ENCODE measurements at regions not wholly inside any gene's neighbourhood (a gene's known extent, or its start where the extent isn't known, plus 50 kb on each side); places are given as distances from the start of the nearest gene placed in this dataset.

DNA sequence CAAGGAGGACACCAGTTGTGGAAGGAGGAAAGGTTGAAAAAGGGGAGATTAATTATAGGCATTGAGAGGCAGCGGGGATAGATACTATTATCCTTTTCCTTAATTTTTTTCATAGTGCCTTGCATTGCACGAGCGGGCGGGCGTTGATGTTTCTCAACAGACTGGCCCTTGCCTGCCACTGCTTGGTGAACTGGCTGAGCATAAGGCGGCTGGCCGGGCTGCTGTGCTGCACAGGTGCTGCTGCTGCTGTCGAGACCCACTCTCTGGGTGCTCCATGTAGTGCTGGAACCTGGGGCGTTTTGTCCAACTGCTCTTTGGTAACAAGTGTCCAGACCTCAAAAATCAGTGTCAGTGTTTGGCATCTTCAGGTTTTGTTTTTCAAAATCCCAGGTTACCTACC lies 83.3 kb upstream of the PAQR3 start:
- Histone ChIP-seq H4K20me1 (ENCODE audit: insufficient read depth, low read depth, low read length) (no peaks in the 10 kb centered on the region), H3K27ac (ENCODE audit: low read length) (no peak overlapping the region), H3K4me2 (ENCODE audit: low read depth, low read length, poor library complexity, severe bottlenecking) (no peak overlapping the region), H2AFZ (ENCODE audit: low read length) (no peak overlapping the region), H3K36me3 (ENCODE audit: insufficient read depth, low read length) (no peaks in the 10 kb centered on the region), H3K79me2 (ENCODE audit: low read length) (no peaks in the 10 kb centered on the region), H3K4me3 (ENCODE audit: low read length) (no peak overlapping the region), H3K9me2 (replicated peaks; ENCODE audit: insufficient read depth, low read length) (no peaks in the 10 kb centered on the region), H3K27me3 (ENCODE audit: low read length) (no peaks in the 10 kb centered on the region), H3K9me3 (ENCODE audit: low read length) (no peaks in the 10 kb centered on the region), H3K4me1 (ENCODE audit: low read length) (no peaks in the 10 kb centered on the region), H3K9ac (ENCODE audit: low read length) (no peak overlapping the region)
- no peak for DNase-seq

DNA sequence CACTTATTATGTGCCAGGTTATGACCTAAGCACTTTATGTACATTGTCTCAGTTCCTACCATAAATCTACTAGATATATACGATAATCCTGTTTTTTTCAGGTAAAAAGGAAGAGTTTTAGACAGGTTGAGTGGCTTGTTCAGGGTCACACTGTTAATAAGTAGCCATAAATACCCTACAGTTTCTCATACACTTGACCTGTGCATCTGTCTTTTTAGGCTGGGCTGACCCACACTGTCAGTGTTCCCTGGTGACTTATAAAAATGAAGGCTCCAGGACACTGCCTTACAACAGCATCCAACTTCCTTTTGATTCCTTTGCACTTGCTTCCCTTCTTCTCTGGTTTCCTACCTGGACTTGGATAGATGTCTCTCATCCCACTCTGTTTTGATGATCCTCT lies 78.2 kb upstream of the PAQR3 start:
- Histone ChIP-seq H3K27me3 (ENCODE audit: low read length) (no peaks in the 10 kb centered on the region), H3K9me2 (replicated peaks; ENCODE audit: insufficient read depth, low read length) (no peaks in the 10 kb centered on the region), H3K79me2 (ENCODE audit: low read length) (no peaks in the 10 kb centered on the region), H4K20me1 (ENCODE audit: insufficient read depth, low read depth, low read length) (no peaks in the 10 kb centered on the region), H3K27ac (ENCODE audit: low read length) (no peak overlapping the region), H2AFZ (ENCODE audit: low read length) (no peak overlapping the region), H3K36me3 (ENCODE audit: insufficient read depth, low read length) (no peaks in the 10 kb centered on the region), H3K9me3 (ENCODE audit: low read length) (no peaks in the 10 kb centered on the region), H3K4me2 (ENCODE audit: low read depth, low read length, poor library complexity, severe bottlenecking) (no peak overlapping the region), H3K9ac (ENCODE audit: low read length) (no peak overlapping the region), H3K4me1 (ENCODE audit: low read length) (no peaks in the 10 kb centered on the region), H3K4me3 (ENCODE audit: low read length) (no peak overlapping the region)
- no peak for DNase-seq

DNA sequence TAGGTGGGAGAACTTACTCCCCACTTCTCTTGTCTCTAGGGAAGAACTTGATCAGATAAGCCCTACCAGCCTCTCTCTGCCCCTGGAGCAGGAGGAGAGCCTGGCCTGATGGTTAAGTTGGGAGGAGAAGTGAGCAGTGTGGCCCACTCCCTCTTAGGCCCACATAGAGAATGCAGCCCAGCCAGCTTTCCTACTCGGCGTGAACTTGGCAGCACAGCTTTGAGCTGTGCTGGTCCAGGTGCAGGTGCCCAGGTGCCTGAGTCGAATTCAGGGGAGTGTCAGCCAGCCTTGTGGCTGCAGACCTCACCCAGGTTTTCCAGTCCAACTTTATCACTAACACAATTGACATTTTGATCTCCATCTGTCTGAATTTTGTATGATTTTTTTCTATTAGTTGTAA lies 77.6 kb upstream of the PAQR3 start:
- no peaks in the 10 kb centered on the region for H4K20me1 ChIP-seq (ENCODE audit: insufficient read depth, low read depth, low read length)
- H3K79me2 ChIP-seq (ENCODE audit: low read length) = no peaks in the 10 kb centered on the region
- no peak for DNase-seq
- no peaks in the 10 kb centered on the region for H3K9me2 ChIP-seq (replicated peaks; ENCODE audit: insufficient read depth, low read length)
- H2AFZ ChIP-seq (ENCODE audit: low read length) = no peak overlapping the region
- H3K9ac ChIP-seq (ENCODE audit: low read length) = no peak overlapping the region
- no peak overlapping the region for H3K4me3 ChIP-seq (ENCODE audit: low read length)
- no peaks in the 10 kb centered on the region for H3K4me1 ChIP-seq (ENCODE audit: low read length)
- H3K36me3 ChIP-seq (ENCODE audit: insufficient read depth, low read length) = no peaks in the 10 kb centered on the region
- no peak overlapping the region for H3K27ac ChIP-seq (ENCODE audit: low read length)
- H3K27me3 ChIP-seq (ENCODE audit: low read length) = no peaks in the 10 kb centered on the region
- H3K4me2 ChIP-seq (ENCODE audit: low read depth, low read length, poor library complexity, severe bottlenecking) = no peak overlapping the region
- H3K9me3 ChIP-seq (ENCODE audit: low read length) = no peaks in the 10 kb centered on the region

DNA sequence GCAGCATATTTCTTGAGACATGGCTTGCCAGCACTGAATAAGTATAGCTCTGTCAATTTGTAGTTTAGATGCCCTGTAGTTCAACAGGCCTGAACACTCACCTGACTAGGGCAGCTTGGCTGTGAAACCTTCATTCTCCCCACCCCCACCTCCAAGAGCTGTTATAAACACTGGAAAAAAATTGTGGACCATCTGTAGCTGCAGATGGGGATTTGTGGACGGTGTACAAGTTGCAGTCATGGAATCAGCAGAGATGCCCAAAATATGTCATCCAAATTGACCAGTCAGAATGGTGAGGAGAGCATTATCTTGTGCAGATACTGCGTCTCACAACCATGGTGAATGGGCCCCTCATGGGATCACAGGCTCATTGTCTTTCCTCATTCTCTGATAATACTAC lies 76.2 kb upstream of the PAQR3 start:
- no peaks in the 10 kb centered on the region for H3K4me1 ChIP-seq (ENCODE audit: low read length)
- H3K27ac ChIP-seq (ENCODE audit: low read length) = no peak overlapping the region
- no peak overlapping the region for H3K9ac ChIP-seq (ENCODE audit: low read length)
- no peaks in the 10 kb centered on the region for H3K36me3 ChIP-seq (ENCODE audit: insufficient read depth, low read length)
- no peaks in the 10 kb centered on the region for H3K79me2 ChIP-seq (ENCODE audit: low read length)
- H3K4me3 ChIP-seq (ENCODE audit: low read length) = no peak overlapping the region
- H3K9me3 ChIP-seq (ENCODE audit: low read length) = no peaks in the 10 kb centered on the region
- no peak overlapping the region for H3K4me2 ChIP-seq (ENCODE audit: low read depth, low read length, poor library complexity, severe bottlenecking)
- no peaks in the 10 kb centered on the region for H3K9me2 ChIP-seq (replicated peaks; ENCODE audit: insufficient read depth, low read length)
- H2AFZ ChIP-seq (ENCODE audit: low read length) = no peak overlapping the region
- DNase-seq = no peak
- H3K27me3 ChIP-seq (ENCODE audit: low read length) = no peaks in the 10 kb centered on the region
- no peaks in the 10 kb centered on the region for H4K20me1 ChIP-seq (ENCODE audit: insufficient read depth, low read depth, low read length)

DNA sequence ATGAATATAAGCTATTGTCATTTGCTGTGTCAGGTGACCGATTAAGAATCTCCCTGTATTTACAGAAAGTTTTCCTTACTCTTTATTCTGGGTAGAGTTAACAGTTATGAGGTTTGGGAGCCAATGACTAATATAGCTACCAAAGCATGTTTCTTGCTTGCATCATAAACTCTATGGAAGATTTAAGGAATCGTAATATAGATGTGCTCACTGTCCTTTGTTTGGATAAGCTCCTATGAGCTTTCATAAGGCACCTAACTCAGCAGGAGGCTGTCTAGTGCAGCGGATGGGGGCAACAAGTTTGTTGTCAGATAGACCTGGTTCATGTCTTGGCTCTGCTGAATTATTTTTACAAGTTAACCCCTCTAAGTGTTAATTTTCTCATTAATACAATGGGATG lies 75.0 kb upstream of the PAQR3 start:
- no peaks in the 10 kb centered on the region for H3K9me2 ChIP-seq (replicated peaks; ENCODE audit: insufficient read depth, low read length)
- H3K79me2 ChIP-seq (ENCODE audit: low read length) = no peaks in the 10 kb centered on the region
- no peak overlapping the region for H3K4me3 ChIP-seq (ENCODE audit: low read length)
- H3K27ac ChIP-seq (ENCODE audit: low read length) = no peak overlapping the region
- H3K9ac ChIP-seq (ENCODE audit: low read length) = no peak overlapping the region
- H3K27me3 ChIP-seq (ENCODE audit: low read length) = no peaks in the 10 kb centered on the region
- H3K4me1 ChIP-seq (ENCODE audit: low read length) = no peaks in the 10 kb centered on the region
- DNase-seq = no peak
- H3K4me2 ChIP-seq (ENCODE audit: low read depth, low read length, poor library complexity, severe bottlenecking) = no peak overlapping the region
- H3K36me3 ChIP-seq (ENCODE audit: insufficient read depth, low read length) = no peaks in the 10 kb centered on the region
- no peaks in the 10 kb centered on the region for H3K9me3 ChIP-seq (ENCODE audit: low read length)
- H4K20me1 ChIP-seq (ENCODE audit: insufficient read depth, low read depth, low read length) = no peaks in the 10 kb centered on the region
- H2AFZ ChIP-seq (ENCODE audit: low read length) = no peak overlapping the region

DNA sequence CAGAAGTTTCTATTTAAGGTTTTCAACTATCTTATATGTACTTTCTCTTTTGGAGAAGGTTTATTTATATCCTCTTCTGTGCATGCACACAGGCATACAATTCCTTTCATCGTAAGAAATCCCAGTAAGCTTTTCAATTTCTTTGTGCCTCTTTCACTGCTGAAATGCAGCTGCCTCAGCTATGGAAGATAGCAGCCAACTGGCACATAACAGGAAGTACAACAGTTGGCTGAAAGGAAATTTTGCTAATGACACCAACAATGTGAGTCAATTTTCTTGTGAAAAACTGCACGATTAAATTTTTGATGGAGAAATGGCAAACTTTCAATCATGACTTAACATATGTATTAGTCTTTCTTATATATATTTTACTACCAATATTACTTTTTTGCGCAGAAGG lies 74.5 kb upstream of the PAQR3 start:
- Histone ChIP-seq H3K27ac (ENCODE audit: low read length) (no peak overlapping the region), H4K20me1 (ENCODE audit: insufficient read depth, low read depth, low read length) (no peaks in the 10 kb centered on the region), H3K9me2 (replicated peaks; ENCODE audit: insufficient read depth, low read length) (no peaks in the 10 kb centered on the region), H3K9ac (ENCODE audit: low read length) (no peak overlapping the region), H3K9me3 (ENCODE audit: low read length) (no peaks in the 10 kb centered on the region), H3K4me2 (ENCODE audit: low read depth, low read length, poor library complexity, severe bottlenecking) (no peak overlapping the region), H3K36me3 (ENCODE audit: insufficient read depth, low read length) (no peaks in the 10 kb centered on the region), H3K79me2 (ENCODE audit: low read length) (no peaks in the 10 kb centered on the region), H2AFZ (ENCODE audit: low read length) (no peak overlapping the region), H3K4me1 (ENCODE audit: low read length) (no peaks in the 10 kb centered on the region), H3K4me3 (ENCODE audit: low read length) (no peak overlapping the region), H3K27me3 (ENCODE audit: low read length) (no peaks in the 10 kb centered on the region)
- no peak for DNase-seq

DNA sequence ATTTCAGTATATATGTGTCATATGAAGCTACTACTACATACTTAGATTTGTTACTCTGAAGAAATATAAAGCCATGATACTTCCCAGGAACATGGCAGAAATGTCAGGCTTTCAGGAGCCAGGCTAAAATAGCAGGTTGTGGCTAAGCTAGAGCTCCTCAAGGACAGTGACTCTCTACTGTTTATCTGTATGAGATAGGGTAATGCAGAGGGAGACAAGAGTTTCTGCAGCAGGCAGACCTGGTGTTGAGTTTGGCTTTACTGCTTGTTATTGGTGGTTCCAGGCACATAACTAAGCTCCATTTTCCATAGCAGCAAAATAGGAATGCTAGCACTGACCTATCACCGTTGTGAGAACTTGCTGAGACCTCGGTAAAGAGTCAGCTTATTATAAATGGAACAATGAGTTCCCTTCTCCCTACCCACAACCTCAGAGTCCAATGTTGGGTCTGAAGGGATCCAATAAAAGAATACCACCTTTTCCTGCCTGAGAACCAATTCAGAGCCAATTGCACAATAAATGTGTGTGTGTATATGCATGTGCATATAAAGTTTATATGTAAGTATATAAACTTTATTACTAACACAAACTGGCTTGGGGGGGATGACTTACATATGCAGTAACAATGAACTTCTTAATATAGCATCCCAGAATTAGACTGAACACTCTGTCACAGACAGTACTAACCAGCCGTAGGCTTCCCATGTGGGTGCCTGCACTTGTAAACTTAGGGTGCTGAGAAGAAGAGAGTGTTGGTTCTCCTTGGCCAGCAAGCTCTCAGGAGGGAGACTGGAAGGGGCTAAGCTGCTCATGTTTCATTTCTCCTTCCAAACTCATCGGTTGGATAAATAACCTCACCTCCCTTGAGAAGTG lies 51.9 kb upstream of the PAQR3 start:
- no peak for DNase-seq
- no peaks in the 10 kb centered on the region for H3K9me2 ChIP-seq (replicated peaks; ENCODE audit: insufficient read depth, low read length)
- H3K4me1 ChIP-seq (ENCODE audit: low read length) = no peaks in the 10 kb centered on the region
- no peak overlapping the region for H3K9ac ChIP-seq (ENCODE audit: low read length)
- no peaks in the 10 kb centered on the region for H4K20me1 ChIP-seq (ENCODE audit: insufficient read depth, low read depth, low read length)
- H2AFZ ChIP-seq (ENCODE audit: low read length) = no peak overlapping the region
- H3K9me3 ChIP-seq (ENCODE audit: low read length) = no peaks in the 10 kb centered on the region
- H3K36me3 ChIP-seq (ENCODE audit: insufficient read depth, low read length) = no peaks in the 10 kb centered on the region
- H3K4me2 ChIP-seq (ENCODE audit: low read depth, low read length, poor library complexity, severe bottlenecking) = no peak overlapping the region
- no peak overlapping the region for H3K4me3 ChIP-seq (ENCODE audit: low read length)
- no peaks in the 10 kb centered on the region for H3K79me2 ChIP-seq (ENCODE audit: low read length)
- no peak overlapping the region for H3K27ac ChIP-seq (ENCODE audit: low read length)
- H3K27me3 ChIP-seq (ENCODE audit: low read length) = no peaks in the 10 kb centered on the region

DNA sequence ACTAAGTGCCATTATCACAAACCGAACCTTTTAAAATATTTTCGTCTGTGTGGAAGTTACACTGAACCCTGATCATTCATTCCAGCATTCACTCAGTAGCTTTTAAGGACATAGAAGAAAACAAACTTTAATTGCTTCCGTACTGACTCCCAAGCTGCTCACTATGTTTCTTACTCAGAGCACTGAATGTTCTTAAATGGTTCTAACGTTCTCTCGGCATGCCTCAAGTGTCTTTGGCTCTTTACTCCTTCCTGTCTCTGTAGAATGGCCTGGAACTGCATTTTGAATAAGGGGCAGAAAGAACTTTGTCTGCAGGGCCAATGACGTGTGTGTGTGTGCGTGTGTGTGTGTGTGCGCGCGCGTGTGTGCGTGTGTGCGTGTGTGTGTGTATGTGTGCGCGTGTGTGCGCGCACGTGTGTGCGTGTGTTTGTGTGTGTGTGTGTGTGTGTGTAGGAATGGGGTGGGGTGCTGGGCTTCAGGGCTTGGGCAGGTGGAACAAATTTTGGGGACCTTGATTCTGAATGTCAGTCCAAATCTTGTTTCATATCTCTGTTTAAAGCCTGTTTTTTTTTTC lies 50.5 kb upstream of the PAQR3 start:
- Histone ChIP-seq H3K9me3 (ENCODE audit: low read length) (no peaks in the 10 kb centered on the region), H3K9me2 (replicated peaks; ENCODE audit: insufficient read depth, low read length) (no peaks in the 10 kb centered on the region), H3K4me3 (ENCODE audit: low read length) (no peak overlapping the region), H3K9ac (ENCODE audit: low read length) (no peak overlapping the region), H3K27ac (ENCODE audit: low read length) (no peak overlapping the region), H3K36me3 (ENCODE audit: insufficient read depth, low read length) (no peaks in the 10 kb centered on the region), H2AFZ (ENCODE audit: low read length) (no peak overlapping the region), H3K27me3 (ENCODE audit: low read length) (no peaks in the 10 kb centered on the region), H4K20me1 (ENCODE audit: insufficient read depth, low read depth, low read length) (no peaks in the 10 kb centered on the region), H3K79me2 (ENCODE audit: low read length) (no peaks in the 10 kb centered on the region), H3K4me2 (ENCODE audit: low read depth, low read length, poor library complexity, severe bottlenecking) (no peak overlapping the region), H3K4me1 (ENCODE audit: low read length) (no peaks in the 10 kb centered on the region)
- no peak for DNase-seq

Measured in Karpas-422 (cell line).